GM23338 (cell line): ENCODE measurements at regions not wholly inside any gene's neighbourhood (a gene's known extent, or its start where the extent isn't known, plus 50 kb on each side); places are given as distances from the start of the nearest gene placed in this dataset.

Source experiments
- ATAC-seq: fragments of 200-7000 bp; cut with Tn5 transposase; 3 replicates; pipeline ENCODE4 v1.9.1; 2020
- DNase-seq: peaks from one replicate; pipeline ENCODE4 v3.0.0-alpha.2; 2015; ENCODE audit warnings: low spot score
- H2AFZ ChIP-seq: fragments of 200-600 bp; sonication (generic); 2 replicates; pipeline ENCODE4 v1.8.0; 2016; ENCODE audit warnings: antibody characterized with exemption, mild to moderate bottlenecking, moderate library complexity
- H3F3A ChIP-seq: fragments of 200-600 bp; sonication (generic); replicated peaks from 2 replicates; pipeline ENCODE4 v1.8.0; 2017; ENCODE audit warnings: antibody characterized with exemption, mixed run types, low read depth
- H3K27ac ChIP-seq: fragments of 200-600 bp; sonication (generic); 2 replicates; pipeline ENCODE4 v1.6.1; 2016; ENCODE audit warnings: low read depth
- H3K27me3 ChIP-seq: fragments of 200-600 bp; sonication (generic); 2 replicates; pipeline ENCODE4 v1.8.0; 2016; ENCODE audit warnings: mild to moderate bottlenecking, mixed run types, moderate library complexity; ENCODE audit not compliant: insufficient read depth
- H3K36me3 ChIP-seq: fragments of 200-600 bp; sonication (generic); 2 replicates; pipeline ENCODE4 v1.8.0; 2016; ENCODE audit warnings: mild to moderate bottlenecking; ENCODE audit not compliant: insufficient read depth
- H3K4me1 ChIP-seq: fragments of 200-600 bp; sonication (generic); 2 replicates; pipeline ENCODE4 v1.8.0; 2016; ENCODE audit warnings: mild to moderate bottlenecking, moderate library complexity; ENCODE audit not compliant: insufficient read depth
- H3K4me2 ChIP-seq: fragments of 200-600 bp; sonication (generic); 2 replicates; pipeline ENCODE4 v1.7.1; 2017; ENCODE audit warnings: mixed run types
- H3K4me3 ChIP-seq: fragments of 200-600 bp; sonication (generic); 2 replicates; pipeline ENCODE4 v1.6.1; 2016; ENCODE audit warnings: mixed run types
- H3K79me2 ChIP-seq: fragments of 200-600 bp; sonication (generic); replicated peaks from 2 replicates; pipeline ENCODE4 v1.8.0; 2017; ENCODE audit warnings: mild to moderate bottlenecking; ENCODE audit not compliant: insufficient read depth
- H3K9me2 ChIP-seq: fragments of 200-600 bp; sonication (generic); 2 replicates; pipeline ENCODE4 v1.8.0; 2017; ENCODE audit not compliant: insufficient read depth
- H4K20me1 ChIP-seq: fragments of 200-600 bp; sonication (generic); replicated peaks from 2 replicates; pipeline ENCODE4 v1.8.0; 2017; ENCODE audit warnings: mild to moderate bottlenecking; ENCODE audit not compliant: insufficient read depth
- H3K27ac Mint-ChIP-seq: 2 replicates; pipeline ENCODE4 v1.8.0; 2020; ENCODE audit warnings: inconsistent platforms, mild to moderate bottlenecking, moderate library complexity, mixed read lengths
- H3K27me3 Mint-ChIP-seq: 3 replicates; pipeline ENCODE4 v1.8.0; 2022; ENCODE audit warnings: low read depth, mild to moderate bottlenecking, moderate library complexity, mixed read lengths, inconsistent platforms; ENCODE audit not compliant: insufficient read depth, poor library complexity
- H3K36me3 Mint-ChIP-seq: 3 replicates; pipeline ENCODE4 v1.8.0; 2021; ENCODE audit warnings: low read depth, mild to moderate bottlenecking, inconsistent platforms, moderate library complexity, mixed read lengths
- H3K4me1 Mint-ChIP-seq: 3 replicates; pipeline ENCODE4 v1.8.0; 2020; ENCODE audit warnings: mild to moderate bottlenecking, inconsistent platforms, mixed read lengths
- H3K4me3 Mint-ChIP-seq: 3 replicates; pipeline ENCODE4 v1.8.0; 2021; ENCODE audit warnings: moderate library complexity, mild to moderate bottlenecking, inconsistent platforms, mixed read lengths
- H3K9me3 Mint-ChIP-seq: 3 replicates; pipeline ENCODE4 v1.8.0; 2020; ENCODE audit warnings: moderate library complexity, mild to moderate bottlenecking, inconsistent platforms, mixed read lengths
- CREB1 ChIP-seq: fragments of 250-450 bp; sonication (Bioruptor Pico); IDR thresholded peaks from 2 replicates; pipeline ENCODE4 v1.5.0; 2020; ENCODE audit warnings: low read depth, mild to moderate bottlenecking, moderate library complexity
- CTCF ChIP-seq, 2 experiments: fragments of 200-600 bp in 1 of 2; sonication (generic) in 1 of 2; conservative IDR thresholded peaks; 2 replicates each; pipeline versions ENCODE4 v1.5.1 to v1.6.1; 2016 to 2017; ENCODE audit warnings: antibody characterized with exemption in 2 of 2, low read depth in 2 of 2, mild to moderate bottlenecking in 2 of 2, moderate library complexity in 1 of 2
- ETS1 ChIP-seq: IDR thresholded peaks from 2 replicates; pipeline ENCODE4 v1.6.1; 2016; ENCODE audit warnings: antibody characterized with exemption
- EZH2 ChIP-seq: fragments of 200-600 bp; sonication (generic); IDR thresholded peaks from one replicate; pipeline ENCODE4 v1.8.0; 2017; ENCODE audit warnings: antibody characterized with exemption, mild to moderate bottlenecking, low read depth; ENCODE audit not compliant: unreplicated experiment
- EZH2phosphoT487 ChIP-seq: fragments of 200-600 bp; sonication (generic); IDR thresholded peaks from one replicate; pipeline ENCODE4 v1.8.1; 2018; ENCODE audit warnings: antibody characterized with exemption; ENCODE audit not compliant: unreplicated experiment
- JUNB ChIP-seq: IDR thresholded peaks from one replicate; pipeline ENCODE4 v1.6.1; 2016; ENCODE audit warnings: antibody characterized with exemption; ENCODE audit not compliant: unreplicated experiment
- NANOG ChIP-seq: IDR thresholded peaks from 2 replicates; pipeline ENCODE4 v1.6.1; 2016; ENCODE audit warnings: antibody characterized with exemption, borderline replicate concordance
- POLR2AphosphoS5 ChIP-seq: IDR thresholded peaks from 2 replicates; pipeline ENCODE4 v1.6.1; 2016; ENCODE audit warnings: antibody characterized with exemption, low read depth
- REST ChIP-seq: IDR thresholded peaks from one replicate; pipeline ENCODE4 v1.6.1; 2018; ENCODE audit warnings: antibody characterized with exemption; ENCODE audit not compliant: unreplicated experiment
- STAT1 ChIP-seq: IDR thresholded peaks from one replicate; pipeline ENCODE4 v1.6.1; 2016; ENCODE audit warnings: antibody characterized with exemption; ENCODE audit not compliant: unreplicated experiment
- ZNF114 ChIP-seq: fragments of 250-450 bp; sonication (Bioruptor Pico); IDR thresholded peaks from 2 replicates; pipeline ENCODE4 v1.5.0; 2020; ENCODE audit warnings: mild to moderate bottlenecking, moderate library complexity
- ZNF331 ChIP-seq: fragments of 250-450 bp; sonication (Bioruptor Pico); IDR thresholded peaks from 2 replicates; pipeline ENCODE4 v1.5.0; 2020; ENCODE audit warnings: low read depth, mild to moderate bottlenecking, moderate library complexity
- ZNF462 ChIP-seq: fragments of 250-450 bp; sonication (Bioruptor Pico); IDR thresholded peaks from 2 replicates; pipeline ENCODE4 v1.5.0; 2020; ENCODE audit warnings: mild to moderate bottlenecking, moderate library complexity

GRCh38 chr1:185492089-185492825, 175.2 kb upstream of the IVNS1ABP start:
- no peaks in the 10 kb centered on the region for H3K4me1 ChIP-seq
- DNase-seq (no peak), ATAC-seq (no peak)
- no peak overlapping the region for H2AFZ ChIP-seq
- H3K27me3 ChIP-seq = no peaks in the 10 kb centered on the region
- H3K27ac ChIP-seq = no peak overlapping the region
- H3K27me3 Mint-ChIP-seq = peaks cover 8% of the 10 kb centered on the region
- H3K36me3 ChIP-seq = no peaks in the 10 kb centered on the region
- H3K4me1 Mint-ChIP-seq = peaks cover 3% of the 10 kb centered on the region
- H3K9me2 ChIP-seq = no peaks in the 10 kb centered on the region; the same call in 1 of the 2 replicates
- H3F3A ChIP-seq = no peaks in the 10 kb centered on the region
- no peaks in the 10 kb centered on the region for H3K79me2 ChIP-seq
- TF ChIP-seq JUNB (no peak), ZNF331 (no peak), CTCF (conservative IDR thresholded peaks at IDR 0.05; ENCODE audit: low read depth in 2 of 2) (no peak), POLR2AphosphoS5 (no peak), NANOG (no peak), STAT1 (no peak), ZNF114 (CRISPR knock-in tag) (no peak), ZNF462 (CRISPR knock-in tag) (no peak), ETS1 (no peak), REST (no peak), EZH2phosphoT487 (no peak), CREB1 (CRISPR knock-in tag) (no peak), EZH2 (no peak)
- no peaks in the 10 kb centered on the region for H4K20me1 ChIP-seq
- no peaks in the 10 kb centered on the region for H3K9me3 Mint-ChIP-seq
- no peak overlapping the region for H3K27ac Mint-ChIP-seq
- no peak overlapping the region for H3K4me3 Mint-ChIP-seq
- no peak overlapping the region for H3K4me3 ChIP-seq
- H3K4me2 ChIP-seq = no peak overlapping the region
- no peaks in the 10 kb centered on the region for H3K36me3 Mint-ChIP-seq
